H1 (cell line): ENCODE measurements at regions not wholly inside any gene's neighbourhood (a gene's known extent, or its start where the extent isn't known, plus 50 kb on each side); places are given as distances from the start of the nearest gene placed in this dataset.

ENCODE experiments used
- BRCA1 ChIP-seq: IDR thresholded peaks from 2 replicates; pipeline ENCODE4 v1.6.1; 2012; ENCODE audit warnings: low read depth, low read length, improper control_type of control experiment
- CEBPB ChIP-seq: IDR thresholded peaks from 2 replicates; pipeline ENCODE4 v1.6.1; 2012; ENCODE audit warnings: low read depth, low read length
- EP300 ChIP-seq, 2 experiments: IDR thresholded peaks; 1 replicate in 1 of 2; 2 replicates in 1 of 2; pipeline ENCODE4 v1.6.1; 2011 to 2012; ENCODE audit warnings: low read depth in 2 of 2, low read length in 2 of 2, mild to moderate bottlenecking in 2 of 2, borderline replicate concordance in 1 of 2, inconsistent platforms in 1 of 2, moderate library complexity in 1 of 2
- EZH2 ChIP-seq: fragments of 200-600 bp; sonication (generic); IDR thresholded peaks from 2 replicates; pipeline ENCODE4 v1.7.1; 2012; ENCODE audit warnings: low read depth, mild to moderate bottlenecking, moderate library complexity, low read length, inconsistent platforms; ENCODE audit not compliant: severe bottlenecking
- JUN ChIP-seq: IDR thresholded peaks from 2 replicates; pipeline ENCODE4 v1.6.1; 2011; ENCODE audit warnings: low read depth, mild to moderate bottlenecking, improper control_type of control experiment, low read length
- POLR2A ChIP-seq, 2 experiments: IDR thresholded peaks; 1 replicate in 1 of 2; 2 replicates in 1 of 2; pipeline ENCODE4 v1.6.1; 2011; ENCODE audit warnings: low read depth in 2 of 2, low read length in 2 of 2, mild to moderate bottlenecking in 2 of 2; ENCODE audit errors: control extremely low read depth in 1 of 2
- POLR2AphosphoS5 ChIP-seq: IDR thresholded peaks from 2 replicates; pipeline ENCODE4 v1.6.1; 2011; ENCODE audit warnings: low read depth, low read length
- POU5F1 ChIP-seq: IDR thresholded peaks from 2 replicates; pipeline ENCODE4 v1.6.1; 2011; ENCODE audit warnings: low read depth, mild to moderate bottlenecking, low read length, moderate library complexity
- RAD21 ChIP-seq, 2 experiments: IDR thresholded peaks in 1 of 2; conservative IDR thresholded peaks in 1 of 2; 2 replicates each; pipeline ENCODE4 v1.6.1; 2011; ENCODE audit warnings: low read depth in 2 of 2, low read length in 2 of 2, improper control_type of control experiment in 1 of 2, inconsistent platforms in 1 of 2, mild to moderate bottlenecking in 1 of 2, moderate library complexity in 1 of 2
- ZNF274 ChIP-seq: IDR thresholded peaks from 2 replicates; pipeline ENCODE4 v1.7.0; 2012; ENCODE audit warnings: low read length, borderline replicate concordance; ENCODE audit errors: extremely low read depth
- TF ChIP-seq, protein P1 (sequence below), 3 experiments: IDR thresholded peaks; 1 replicate in 2 of 3; 2 replicates in 1 of 3; pipeline versions ENCODE4 v1.5.1 to v1.6.1; 2011; ENCODE audit warnings: low read length in 3 of 3, mild to moderate bottlenecking in 3 of 3, inconsistent platforms in 2 of 3, low read depth in 1 of 3, moderate library complexity in 1 of 3; ENCODE audit not compliant: insufficient read depth in 1 of 3; ENCODE audit errors: control extremely low read depth in 1 of 3
- TF ChIP-seq, protein P2 (sequence below): IDR thresholded peaks from 2 replicates; pipeline ENCODE4 v1.6.1; 2012; ENCODE audit warnings: inconsistent platforms
- TF ChIP-seq, protein P3 (sequence below): IDR thresholded peaks from 2 replicates; pipeline ENCODE4 v1.6.1; 2011; ENCODE audit warnings: low read length, improper control_type of control experiment
- TF ChIP-seq, protein P4 (sequence below): IDR thresholded peaks from 2 replicates; pipeline ENCODE4 v1.6.1; 2011; ENCODE audit warnings: low read depth, mild to moderate bottlenecking, low read length; ENCODE audit not compliant: insufficient read depth

DNA sequence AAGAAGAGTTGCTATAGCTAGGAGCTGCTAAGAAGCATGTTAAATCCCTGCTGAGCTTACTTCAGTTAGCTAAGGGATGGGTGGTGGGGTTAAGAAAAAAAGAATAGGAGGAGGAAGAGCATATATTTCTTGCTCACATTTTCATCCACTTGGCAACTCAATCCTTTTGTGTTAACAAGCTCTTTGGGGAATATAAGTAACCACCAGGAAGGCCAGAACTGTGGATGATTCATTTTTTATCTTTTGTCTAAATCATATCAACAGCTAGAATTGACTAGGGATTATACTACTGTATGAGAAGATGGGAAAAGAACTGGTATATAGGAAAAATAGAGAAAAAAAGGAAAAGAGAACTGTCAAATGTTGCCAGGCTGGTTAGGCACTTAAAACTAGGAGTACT is 555.3 kb upstream of the ARRDC3 start:
- TF ChIP-seq POLR2AphosphoS5, result no peak
- TF ChIP-seq, protein P1, sequence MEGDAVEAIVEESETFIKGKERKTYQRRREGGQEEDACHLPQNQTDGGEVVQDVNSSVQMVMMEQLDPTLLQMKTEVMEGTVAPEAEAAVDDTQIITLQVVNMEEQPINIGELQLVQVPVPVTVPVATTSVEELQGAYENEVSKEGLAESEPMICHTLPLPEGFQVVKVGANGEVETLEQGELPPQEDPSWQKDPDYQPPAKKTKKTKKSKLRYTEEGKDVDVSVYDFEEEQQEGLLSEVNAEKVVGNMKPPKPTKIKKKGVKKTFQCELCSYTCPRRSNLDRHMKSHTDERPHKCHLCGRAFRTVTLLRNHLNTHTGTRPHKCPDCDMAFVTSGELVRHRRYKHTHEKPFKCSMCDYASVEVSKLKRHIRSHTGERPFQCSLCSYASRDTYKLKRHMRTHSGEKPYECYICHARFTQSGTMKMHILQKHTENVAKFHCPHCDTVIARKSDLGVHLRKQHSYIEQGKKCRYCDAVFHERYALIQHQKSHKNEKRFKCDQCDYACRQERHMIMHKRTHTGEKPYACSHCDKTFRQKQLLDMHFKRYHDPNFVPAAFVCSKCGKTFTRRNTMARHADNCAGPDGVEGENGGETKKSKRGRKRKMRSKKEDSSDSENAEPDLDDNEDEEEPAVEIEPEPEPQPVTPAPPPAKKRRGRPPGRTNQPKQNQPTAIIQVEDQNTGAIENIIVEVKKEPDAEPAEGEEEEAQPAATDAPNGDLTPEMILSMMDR (IDR thresholded peaks at IDR 0.05; ENCODE audit: control extremely low read depth in 1 of 3, insufficient read depth in 1 of 3, low read depth in 1 of 3, low read length in 3 of 3), result no peak
- TF ChIP-seq ZNF274, result no peak
- TF ChIP-seq, protein P2, sequence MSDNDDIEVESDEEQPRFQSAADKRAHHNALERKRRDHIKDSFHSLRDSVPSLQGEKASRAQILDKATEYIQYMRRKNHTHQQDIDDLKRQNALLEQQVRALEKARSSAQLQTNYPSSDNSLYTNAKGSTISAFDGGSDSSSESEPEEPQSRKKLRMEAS, result no peak
- no peak for TF ChIP-seq JUN
- TF ChIP-seq, protein P3, sequence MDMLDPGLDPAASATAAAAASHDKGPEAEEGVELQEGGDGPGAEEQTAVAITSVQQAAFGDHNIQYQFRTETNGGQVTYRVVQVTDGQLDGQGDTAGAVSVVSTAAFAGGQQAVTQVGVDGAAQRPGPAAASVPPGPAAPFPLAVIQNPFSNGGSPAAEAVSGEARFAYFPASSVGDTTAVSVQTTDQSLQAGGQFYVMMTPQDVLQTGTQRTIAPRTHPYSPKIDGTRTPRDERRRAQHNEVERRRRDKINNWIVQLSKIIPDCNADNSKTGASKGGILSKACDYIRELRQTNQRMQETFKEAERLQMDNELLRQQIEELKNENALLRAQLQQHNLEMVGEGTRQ, result no peak
- no peak for TF ChIP-seq POU5F1
- no peak for TF ChIP-seq CEBPB
- TF ChIP-seq, protein P4, sequence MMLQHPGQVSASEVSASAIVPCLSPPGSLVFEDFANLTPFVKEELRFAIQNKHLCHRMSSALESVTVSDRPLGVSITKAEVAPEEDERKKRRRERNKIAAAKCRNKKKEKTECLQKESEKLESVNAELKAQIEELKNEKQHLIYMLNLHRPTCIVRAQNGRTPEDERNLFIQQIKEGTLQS, result no peak
- TF ChIP-seq BRCA1, result no peak
- no peak for TF ChIP-seq POLR2A (IDR thresholded peaks at IDR 0.05; ENCODE audit: control extremely low read depth in 1 of 2, low read depth in 2 of 2, low read length in 2 of 2)
- no peak for TF ChIP-seq RAD21 (IDR thresholded peaks at IDR 0.05 in 1 of 2, conservative IDR thresholded peaks at IDR 0.05 in 1 of 2; ENCODE audit: low read depth in 2 of 2, low read length in 2 of 2)
- no peak for TF ChIP-seq EP300 (IDR thresholded peaks at IDR 0.05; ENCODE audit: borderline replicate concordance in 1 of 2, low read depth in 2 of 2, low read length in 2 of 2)
- no peak for TF ChIP-seq EZH2
